Astrocyte (in vitro differentiated cells and primary cell): ENCODE measurements at regions not wholly inside any gene's neighbourhood (a gene's known extent, or its start where the extent isn't known, plus 50 kb on each side); places are given as distances from the start of the nearest gene placed in this dataset.

Experiments
- DNase-seq: peaks from one replicate; pipeline ENCODE4 v3.0.0-alpha.2; 2010; ENCODE audit warnings: low read depth
- FAIRE-seq: peaks from 2 replicates; lab custom pipeline; 2011; peaks lifted over from hg19 to GRCh38; lab: Jason Lieb, UNC
- H2AFZ ChIP-seq: 2 replicates; pipeline ENCODE4 v1.6.0; 2012; ENCODE audit warnings: low read depth, low read length, inconsistent platforms
- H3K27ac ChIP-seq: 2 replicates; pipeline ENCODE4 v1.5.1; 2011; ENCODE audit warnings: low read depth, low read length, inconsistent platforms
- H3K27me3 ChIP-seq: 2 replicates; pipeline ENCODE4 v1.6.0; 2011; ENCODE audit warnings: low read length, inconsistent platforms; ENCODE audit not compliant: insufficient read depth
- H3K36me3 ChIP-seq: 2 replicates; pipeline ENCODE4 v1.5.1; 2011; ENCODE audit warnings: low read length, inconsistent platforms; ENCODE audit not compliant: insufficient read depth
- H3K4me1 ChIP-seq: 2 replicates; pipeline ENCODE4 v1.5.1; 2011; ENCODE audit warnings: low read length, inconsistent platforms; ENCODE audit not compliant: insufficient read depth
- H3K4me2 ChIP-seq: 2 replicates; pipeline ENCODE4 v1.6.0; 2012; ENCODE audit warnings: low read length, inconsistent platforms
- H3K4me3 ChIP-seq: 2 replicates; pipeline ENCODE4 v1.5.1; 2011; ENCODE audit warnings: low read depth, mild to moderate bottlenecking, low read length, inconsistent platforms; ENCODE audit not compliant: insufficient read depth
- H3K79me2 ChIP-seq: 2 replicates; pipeline ENCODE4 v1.6.0; 2012; ENCODE audit warnings: mild to moderate bottlenecking, low read length, inconsistent platforms; ENCODE audit not compliant: insufficient read depth
- H3K9ac ChIP-seq: 2 replicates; pipeline ENCODE4 v1.6.0; 2012; ENCODE audit warnings: mild to moderate bottlenecking, low read length, inconsistent platforms
- H3K9me3 ChIP-seq: 2 replicates; pipeline ENCODE4 v1.5.1; 2012; ENCODE audit warnings: low read depth, mild to moderate bottlenecking, low read length, inconsistent platforms; ENCODE audit not compliant: insufficient read depth
- H4K20me1 ChIP-seq: 2 replicates; pipeline ENCODE4 v1.6.0; 2012; ENCODE audit warnings: low read length, inconsistent platforms; ENCODE audit not compliant: insufficient read depth
- H3K27ac Mint-ChIP-seq: one replicate; pipeline ENCODE4 v1.8.0; 2021; ENCODE audit warnings: mild to moderate bottlenecking, mixed read lengths; ENCODE audit not compliant: unreplicated experiment
- H3K27me3 Mint-ChIP-seq: one replicate; pipeline ENCODE4 v1.8.0; 2021; ENCODE audit warnings: low read depth, mixed read lengths; ENCODE audit not compliant: unreplicated experiment
- H3K36me3 Mint-ChIP-seq: one replicate; pipeline ENCODE4 v1.8.0; 2021; ENCODE audit warnings: low read depth, mixed read lengths; ENCODE audit not compliant: unreplicated experiment
- H3K4me1 Mint-ChIP-seq: one replicate; pipeline ENCODE4 v1.8.0; 2021; ENCODE audit warnings: low read depth, mixed read lengths; ENCODE audit not compliant: unreplicated experiment
- H3K4me3 Mint-ChIP-seq: one replicate; pipeline ENCODE4 v1.8.0; 2021; ENCODE audit warnings: mild to moderate bottlenecking, moderate library complexity, mixed read lengths; ENCODE audit not compliant: unreplicated experiment
- H3K9me3 Mint-ChIP-seq: one replicate; pipeline ENCODE4 v1.8.0; 2021; ENCODE audit warnings: mild to moderate bottlenecking, mixed read lengths; ENCODE audit not compliant: unreplicated experiment
- EZH2 ChIP-seq: IDR thresholded peaks from 2 replicates; pipeline ENCODE4 v1.6.1; 2012; ENCODE audit warnings: mild to moderate bottlenecking, low read length, inconsistent platforms; ENCODE audit not compliant: insufficient read depth
- TF ChIP-seq, protein P1 (sequence below): IDR thresholded peaks from 2 replicates; pipeline ENCODE4 v1.5.1; 2011; ENCODE audit warnings: low read depth, mild to moderate bottlenecking, inconsistent platforms, low read length, moderate library complexity; ENCODE audit not compliant: insufficient read depth

DNA sequence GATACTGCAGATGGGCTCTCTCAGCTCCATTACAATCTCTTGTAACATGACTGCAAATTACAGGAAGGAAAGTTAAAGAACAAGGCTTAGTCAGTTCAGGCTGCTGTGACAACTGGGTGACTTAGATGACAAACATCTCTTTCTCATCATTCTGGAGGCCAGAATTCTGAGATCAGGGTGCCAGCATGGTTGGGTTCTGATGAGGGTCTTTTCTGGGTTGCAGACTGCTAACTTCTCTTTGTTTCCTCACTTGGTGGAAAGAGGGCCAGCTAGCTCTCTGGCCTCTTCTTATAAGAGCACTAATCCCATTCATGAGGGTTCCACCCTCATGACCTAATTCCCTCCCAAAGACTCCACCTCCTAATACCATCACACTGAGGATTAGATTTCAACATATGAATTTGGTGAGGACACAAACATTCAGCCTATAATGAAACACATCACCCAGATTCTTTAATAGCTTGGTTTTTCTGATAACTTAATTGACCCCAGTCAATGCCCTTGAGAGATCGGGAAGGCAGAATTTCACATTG lies 73.6 kb upstream of the MAMDC2 start:
- Histone ChIP-seq H3K27ac (no peak overlapping the region), H3K9ac (no peak overlapping the region), H3K27me3 (no peaks in the 10 kb centered on the region), H4K20me1 (no peaks in the 10 kb centered on the region), H3K4me1 (peaks cover 8% of the 10 kb centered on the region), H3K79me2 (no peaks in the 10 kb centered on the region), H3K9me3 (no peaks in the 10 kb centered on the region), H3K36me3 (no peaks in the 10 kb centered on the region), H3K4me2 (no peak overlapping the region), H3K4me3 (no peak overlapping the region), H2AFZ (no peak overlapping the region)
- Mint-ChIP-seq H3K27me3 (no peaks in the 10 kb centered on the region), H3K4me3 (no peak overlapping the region), H3K4me1 (peaks cover 30% of the 10 kb centered on the region), H3K27ac (no peak overlapping the region), H3K36me3 (no peaks in the 10 kb centered on the region), H3K9me3 (no peaks in the 10 kb centered on the region)
- TF ChIP-seq, protein P1, sequence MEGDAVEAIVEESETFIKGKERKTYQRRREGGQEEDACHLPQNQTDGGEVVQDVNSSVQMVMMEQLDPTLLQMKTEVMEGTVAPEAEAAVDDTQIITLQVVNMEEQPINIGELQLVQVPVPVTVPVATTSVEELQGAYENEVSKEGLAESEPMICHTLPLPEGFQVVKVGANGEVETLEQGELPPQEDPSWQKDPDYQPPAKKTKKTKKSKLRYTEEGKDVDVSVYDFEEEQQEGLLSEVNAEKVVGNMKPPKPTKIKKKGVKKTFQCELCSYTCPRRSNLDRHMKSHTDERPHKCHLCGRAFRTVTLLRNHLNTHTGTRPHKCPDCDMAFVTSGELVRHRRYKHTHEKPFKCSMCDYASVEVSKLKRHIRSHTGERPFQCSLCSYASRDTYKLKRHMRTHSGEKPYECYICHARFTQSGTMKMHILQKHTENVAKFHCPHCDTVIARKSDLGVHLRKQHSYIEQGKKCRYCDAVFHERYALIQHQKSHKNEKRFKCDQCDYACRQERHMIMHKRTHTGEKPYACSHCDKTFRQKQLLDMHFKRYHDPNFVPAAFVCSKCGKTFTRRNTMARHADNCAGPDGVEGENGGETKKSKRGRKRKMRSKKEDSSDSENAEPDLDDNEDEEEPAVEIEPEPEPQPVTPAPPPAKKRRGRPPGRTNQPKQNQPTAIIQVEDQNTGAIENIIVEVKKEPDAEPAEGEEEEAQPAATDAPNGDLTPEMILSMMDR = no peak
- TF ChIP-seq EZH2 = no peak
- DNase-seq (no peak), FAIRE-seq (peak; percentile 60)

DNA sequence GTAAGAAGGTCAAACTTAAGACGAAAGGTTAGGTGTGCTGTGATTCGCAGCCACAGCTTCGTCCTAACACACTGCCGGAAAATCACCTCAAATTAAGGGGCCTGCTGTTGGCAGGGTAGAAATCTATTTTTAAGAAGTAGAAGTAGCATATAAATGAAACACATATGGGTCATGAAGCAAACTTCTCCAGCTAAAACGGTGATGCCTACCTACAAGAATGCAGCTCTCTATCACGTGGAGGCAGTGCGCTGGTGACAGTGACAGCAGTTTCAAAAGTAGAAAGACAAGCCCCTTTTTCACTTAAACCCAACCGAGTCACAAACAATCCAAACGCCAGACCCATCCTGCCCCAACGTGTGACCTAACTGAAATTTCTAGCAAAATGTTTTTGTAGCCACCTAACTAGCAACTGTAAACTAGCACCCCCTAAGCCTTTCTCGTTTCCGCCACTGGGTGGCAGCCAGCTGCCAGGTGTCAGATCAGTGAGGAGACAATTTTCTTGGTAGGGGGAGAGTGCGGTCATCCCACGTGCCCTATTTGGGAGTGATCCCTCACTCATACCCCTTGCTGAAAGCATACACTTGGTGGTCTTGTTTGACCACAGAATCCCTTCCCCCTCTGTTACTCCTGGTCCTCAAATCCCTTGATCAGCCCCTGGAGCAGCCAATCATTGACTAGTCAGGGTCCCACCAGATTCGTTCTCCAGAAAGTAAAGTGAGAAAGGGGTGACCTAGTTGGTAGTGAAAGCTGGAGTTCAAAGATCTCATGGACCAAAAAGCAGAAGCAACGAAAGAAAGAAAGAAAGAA lies 71.8 kb upstream of the MAMDC2 start:
- no peaks in the 10 kb centered on the region for H3K27me3 Mint-ChIP-seq
- H3K9me3 Mint-ChIP-seq = no peaks in the 10 kb centered on the region
- DNase-seq (peak; percentile 64), FAIRE-seq (peak; percentile 88)
- Histone ChIP-seq H3K27me3 (no peaks in the 10 kb centered on the region), H3K4me3 (no peak overlapping the region), H3K4me2 (peak overlapping the region; percentile 71), H4K20me1 (no peaks in the 10 kb centered on the region), H3K9ac (peak overlapping the region; percentile 62), H3K27ac (peak overlapping the region; percentile 51), H3K4me1 (peaks cover 19% of the 10 kb centered on the region), H3K36me3 (no peaks in the 10 kb centered on the region), H3K9me3 (no peaks in the 10 kb centered on the region), H2AFZ (peak overlapping the region; percentile 55), H3K79me2 (no peaks in the 10 kb centered on the region)
- peaks cover 39% of the 10 kb centered on the region for H3K4me1 Mint-ChIP-seq
- H3K27ac Mint-ChIP-seq = peak overlapping the region; percentile 88
- H3K36me3 Mint-ChIP-seq = peaks cover 4% of the 10 kb centered on the region
- TF ChIP-seq, protein P1 = peak; percentile 97
- no peak for TF ChIP-seq EZH2
- H3K4me3 Mint-ChIP-seq = no peak overlapping the region

DNA sequence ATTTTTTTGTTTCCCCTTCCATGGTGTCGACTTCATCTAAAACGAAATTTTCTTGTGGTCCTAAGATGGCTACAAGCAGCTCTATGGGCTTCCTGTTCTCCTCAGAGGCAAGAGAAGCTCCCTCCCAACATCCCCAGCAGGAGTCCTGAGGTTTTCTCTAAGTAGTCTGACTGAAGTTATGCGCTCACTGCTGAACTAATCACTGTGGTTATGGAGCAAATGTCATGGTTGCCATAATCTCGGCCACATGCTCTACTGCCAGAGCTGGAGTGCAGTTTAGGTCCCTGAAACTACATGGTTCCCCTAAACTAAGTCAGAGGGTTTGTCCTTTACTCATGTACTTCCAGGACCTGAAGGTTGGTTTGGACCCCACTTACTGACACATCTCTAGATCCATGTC lies 68.0 kb upstream of the MAMDC2 start:
- peak; percentile 70 for FAIRE-seq
- H3K4me1 Mint-ChIP-seq = peaks cover 42% of the 10 kb centered on the region
- Histone ChIP-seq H3K4me3 (no peak overlapping the region), H3K36me3 (no peaks in the 10 kb centered on the region), H3K27me3 (no peaks in the 10 kb centered on the region), H3K79me2 (no peaks in the 10 kb centered on the region), H3K9me3 (no peaks in the 10 kb centered on the region), H3K4me2 (peak overlapping the region; percentile 57), H3K9ac (peak overlapping the region; percentile 73), H3K27ac (peak overlapping the region; percentile 95), H3K4me1 (peaks cover 19% of the 10 kb centered on the region), H4K20me1 (no peaks in the 10 kb centered on the region), H2AFZ (peak overlapping the region; percentile 2)
- no peaks in the 10 kb centered on the region for H3K27me3 Mint-ChIP-seq
- TF ChIP-seq, protein P1 = no peak
- no peak for TF ChIP-seq EZH2
- no peak overlapping the region for H3K4me3 Mint-ChIP-seq
- peaks cover 4% of the 10 kb centered on the region for H3K36me3 Mint-ChIP-seq
- H3K9me3 Mint-ChIP-seq = peaks cover 6% of the 10 kb centered on the region
- peak overlapping the region; percentile 97 for H3K27ac Mint-ChIP-seq
- peak; percentile 80 for DNase-seq
